Testis (tissue), 2 donors: ENCODE measurements at regions not wholly inside any gene's neighbourhood (a gene's known extent, or its start where the extent isn't known, plus 50 kb on each side); places are given as distances from the start of the nearest gene placed in this dataset.

Experiments
- CTCF ChIP-seq, 3 experiments: fragments of 450-650 bp in 2 of 3; fragments of 200-600 bp in 1 of 3; sonication (generic) in 1 of 3; IDR thresholded peaks; one replicate each; pipeline ENCODE4 v1.5.1; 2016 to 2019; ENCODE audit warnings: antibody characterized with exemption in 3 of 3, mild to moderate bottlenecking in 2 of 3, moderate library complexity in 1 of 3
- POLR2A ChIP-seq: fragments of 450-650 bp; IDR thresholded peaks from one replicate; pipeline ENCODE4 v1.6.1; 2017; ENCODE audit warnings: antibody characterized with exemption, mild to moderate bottlenecking, moderate library complexity

GRCh38 chr2:30373881-30374302, 73.2 kb upstream of the LCLAT1 start:
- TF ChIP-seq CTCF (IDR thresholded peaks at IDR 0.05): no peak
- TF ChIP-seq POLR2A: no peak
